AG09319 (cell line): ENCODE measurements at regions not wholly inside any gene's neighbourhood (a gene's known extent, or its start where the extent isn't known, plus 50 kb on each side); places are given as distances from the start of the nearest gene placed in this dataset.

Experiments used
- DNase-seq: peaks from one replicate; pipeline ENCODE4 v3.0.0-alpha.2; 2010; ENCODE audit warnings: low read depth; ENCODE audit errors: extremely low read depth
- CTCF ChIP-seq: IDR thresholded peaks from 2 replicates; pipeline ENCODE4 v1.5.1; 2011; ENCODE audit warnings: low read depth, mild to moderate bottlenecking, inconsistent platforms, low read length, moderate library complexity

GRCh38 chr5:124370601-124371000 is 375.8 kb downstream of the ZNF608 start:
- TF ChIP-seq CTCF = no peak
- no peak for DNase-seq

- TF ChIP-seq CTCF = no peak
- no peak for DNase-seq
Observed at GRCh38 chr5:124365361-124365801, 381.1 kb downstream of the ZNF608 start.

- DNase-seq = no peak
- TF ChIP-seq CTCF = no peak
Observed at GRCh38 chr5:124355928-124356327, 390.5 kb downstream of the ZNF608 start.

- DNase-seq = no peak
- TF ChIP-seq CTCF = no peak
Observed at GRCh38 chr5:124353016-124353415, 393.4 kb downstream of the ZNF608 start.

- no peak for TF ChIP-seq CTCF
- no peak for DNase-seq
Observed at GRCh38 chr5:124352312-124352711, 394.1 kb downstream of the ZNF608 start.

GRCh38 chr5:124349931-124350330 is 396.5 kb downstream of the ZNF608 start:
- no peak for TF ChIP-seq CTCF
- no peak for DNase-seq

- peak; percentile 67 for DNase-seq
- TF ChIP-seq CTCF = no peak
Observed at GRCh38 chr5:124343451-124343867, 403.0 kb downstream of the ZNF608 start.
